GM19463 (cell line): ENCODE measurements at regions not wholly inside any gene's neighbourhood (a gene's known extent, or its start where the extent isn't known, plus 50 kb on each side); places are given as distances from the start of the nearest gene placed in this dataset.

Experiments used
- ATAC-seq: cut with Tn5 transposase; IDR thresholded peaks from one replicate; pipeline ENCODE4 v1.9.1; 2021; ENCODE audit warnings: mild to moderate bottlenecking, moderate library complexity; ENCODE audit not compliant: unreplicated experiment

- no peak for ATAC-seq
Measured at GRCh38 chr16:88283596-88283995, 99.2 kb upstream of the ZNF469 start.

GRCh38 chr16:88284101-88284500 is 98.7 kb upstream of the ZNF469 start:
- ATAC-seq, result no peak

- no peak for ATAC-seq
Measured at GRCh38 chr16:88284626-88285513, 97.9 kb upstream of the ZNF469 start.

- ATAC-seq, result no peak
Measured at GRCh38 chr16:88285514-88285822, 97.3 kb upstream of the ZNF469 start.

- ATAC-seq, result no peak
Measured at GRCh38 chr16:88286301-88286923, 96.3 kb upstream of the ZNF469 start.

GRCh38 chr16:88287219-88287618 is 95.5 kb upstream of the ZNF469 start:
- ATAC-seq, result no peak

GRCh38 chr16:88288303-88288702 is 94.5 kb upstream of the ZNF469 start:
- no peak for ATAC-seq

GRCh38 chr16:88289001-88289400 is 93.8 kb upstream of the ZNF469 start:
- no peak for ATAC-seq

GRCh38 chr16:88289561-88289960 is 93.2 kb upstream of the ZNF469 start:
- no peak for ATAC-seq

GRCh38 chr16:88289968-88290401 is 92.8 kb upstream of the ZNF469 start:
- ATAC-seq, result no peak

- ATAC-seq, result no peak
Measured at GRCh38 chr16:88290850-88291830, 91.6 kb upstream of the ZNF469 start.

- no peak for ATAC-seq
Measured at GRCh38 chr16:88292007-88292970, 90.5 kb upstream of the ZNF469 start.

GRCh38 chr16:88293097-88293496 is 89.7 kb upstream of the ZNF469 start:
- no peak for ATAC-seq

GRCh38 chr16:88295671-88296436 is 86.9 kb upstream of the ZNF469 start:
- no peak for ATAC-seq

- no peak for ATAC-seq
Measured at GRCh38 chr16:88296437-88297177, 86.2 kb upstream of the ZNF469 start.

- ATAC-seq, result no peak
Measured at GRCh38 chr16:88297178-88297720, 85.5 kb upstream of the ZNF469 start.

GRCh38 chr16:88298181-88298832 is 84.5 kb upstream of the ZNF469 start:
- ATAC-seq, result no peak
